NOMO-1 treated with DMSO at 0.1 percent for 48 hours (cell line): ENCODE measurements at regions not wholly inside any gene's neighbourhood (a gene's known extent, or its start where the extent isn't known, plus 50 kb on each side); places are given as distances from the start of the nearest gene placed in this dataset.
"Not testable (repeated sequence)": the region's sequence is repeated elsewhere in the genome, so short reads cannot be mapped to it uniquely, and the experiment has no call there.

Experiments used
- DNase-seq: peaks from one replicate; lab custom pipeline; 2025; ENCODE audit not compliant: unreplicated experiment; lab: John Stamatoyannopoulos, UW

DNA sequence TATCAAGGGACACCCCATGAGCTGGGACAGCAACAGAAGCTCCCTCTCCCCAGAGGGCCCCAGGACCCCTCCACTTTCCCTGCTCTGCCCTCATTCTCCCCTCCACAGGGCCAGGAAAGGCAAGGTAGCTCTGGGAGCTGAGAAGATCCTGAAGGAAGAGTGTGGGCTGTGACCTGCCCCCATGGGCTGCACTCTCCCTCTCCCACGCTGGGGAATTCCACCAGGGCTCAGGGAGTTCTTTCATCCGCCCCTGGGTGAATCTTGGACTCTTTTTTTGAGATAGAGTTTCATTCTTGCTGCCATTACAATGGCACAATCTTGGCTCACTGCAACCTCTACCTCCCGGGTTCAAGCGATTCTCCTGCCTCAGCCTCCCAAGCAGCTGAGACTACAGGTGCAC lies 73.8 kb downstream of the C9orf50 start:
- no peak for DNase-seq

DNA sequence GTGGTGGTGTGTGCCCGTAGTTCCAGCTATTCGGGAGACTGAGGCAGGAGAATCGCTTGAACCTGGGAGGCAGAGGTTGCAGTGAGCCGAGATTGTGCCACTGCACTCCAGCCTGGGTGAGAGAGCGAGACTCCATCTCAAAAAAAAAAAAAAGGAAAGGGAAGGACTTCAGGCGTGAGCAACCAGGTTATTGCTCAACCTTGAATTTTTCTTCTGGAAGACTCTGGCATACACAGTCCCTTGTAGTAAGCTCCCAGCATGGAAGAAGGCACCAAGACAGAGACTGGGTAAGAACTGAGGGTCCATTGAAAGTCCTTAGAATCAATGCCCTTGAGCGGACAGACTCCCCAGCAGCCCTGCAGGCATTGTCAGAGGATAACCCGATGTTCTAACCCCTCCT lies 75.0 kb downstream of the C9orf50 start:
- not testable (repeated sequence) for DNase-seq

DNA sequence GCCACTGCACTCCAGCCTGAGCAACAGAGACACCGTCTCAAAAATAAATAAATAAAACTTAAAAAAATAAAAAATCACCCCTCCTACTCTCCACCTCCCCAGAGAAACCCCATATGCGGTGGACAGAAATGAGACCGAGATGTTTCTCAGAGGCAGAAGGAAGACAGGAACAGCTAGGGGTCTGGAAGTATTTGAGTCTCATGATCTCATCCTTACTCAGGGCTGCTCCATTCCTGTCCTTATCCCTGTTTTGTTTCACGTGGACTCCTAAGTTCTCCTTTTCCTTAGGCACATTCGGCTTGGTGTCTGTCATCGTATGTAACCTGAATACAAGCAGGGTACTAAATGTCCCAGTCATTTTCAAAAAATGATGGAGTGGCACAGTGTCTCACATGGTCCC lies 76.1 kb downstream of the C9orf50 start:
- DNase-seq = no peak

DNA sequence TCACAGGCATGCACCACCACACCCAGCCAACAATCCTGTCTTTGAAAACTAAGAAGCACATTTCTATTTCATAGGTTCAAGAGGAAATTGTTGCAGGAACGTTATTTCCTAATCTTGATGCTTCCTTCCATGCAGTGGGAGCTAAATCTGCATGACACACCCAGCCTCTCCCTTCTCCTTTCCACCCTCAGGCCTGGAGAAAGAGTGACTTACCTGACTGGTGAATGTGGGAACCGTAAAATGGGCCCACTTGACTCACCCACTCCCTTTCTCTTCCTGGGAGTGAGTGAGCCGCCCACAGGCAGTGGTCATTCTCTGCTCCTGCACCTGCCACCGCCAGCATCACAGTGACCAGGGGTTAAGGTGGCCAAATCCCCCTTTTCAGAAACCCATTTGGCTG lies 78.2 kb downstream of the C9orf50 start:
- DNase-seq = no peak

DNA sequence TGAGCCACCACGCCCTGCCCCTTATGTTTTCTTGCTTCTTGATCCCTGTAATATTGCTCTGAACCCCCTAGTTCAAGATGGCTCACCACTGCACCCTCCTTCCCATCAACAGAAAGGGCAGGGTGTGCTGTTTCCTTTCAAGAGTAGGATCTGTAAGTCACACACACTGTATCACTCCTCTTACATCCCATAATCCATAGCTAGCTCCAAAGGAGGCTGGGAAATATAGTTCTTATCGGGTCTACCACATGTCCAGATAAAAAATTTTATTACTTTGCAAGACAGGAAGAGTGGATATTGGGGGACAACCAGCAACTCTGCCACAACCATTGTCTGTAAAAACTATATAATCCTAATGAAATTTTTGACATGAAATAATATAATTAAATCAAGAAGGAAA lies 79.6 kb downstream of the C9orf50 start:
- no peak for DNase-seq

DNA sequence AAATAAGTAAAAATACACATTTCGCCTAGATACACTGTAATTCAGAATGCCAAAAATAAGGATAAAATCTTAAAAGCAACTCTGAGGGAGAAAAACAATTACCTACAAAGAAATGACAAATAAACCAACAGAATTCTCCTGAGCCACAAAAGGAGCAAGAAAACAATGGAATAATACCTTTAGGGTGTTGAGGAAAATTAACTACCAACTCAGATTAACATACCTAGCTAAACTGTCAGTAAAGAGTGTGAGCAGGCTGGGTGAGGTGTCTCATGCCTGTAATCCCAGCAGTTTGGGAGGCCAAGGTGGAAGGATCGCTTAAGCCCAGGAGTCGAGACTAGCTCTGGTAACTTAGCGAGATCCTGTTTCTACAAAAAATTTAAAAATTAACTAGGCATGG lies 81.5 kb downstream of the C9orf50 start:
- no peak for DNase-seq

DNA sequence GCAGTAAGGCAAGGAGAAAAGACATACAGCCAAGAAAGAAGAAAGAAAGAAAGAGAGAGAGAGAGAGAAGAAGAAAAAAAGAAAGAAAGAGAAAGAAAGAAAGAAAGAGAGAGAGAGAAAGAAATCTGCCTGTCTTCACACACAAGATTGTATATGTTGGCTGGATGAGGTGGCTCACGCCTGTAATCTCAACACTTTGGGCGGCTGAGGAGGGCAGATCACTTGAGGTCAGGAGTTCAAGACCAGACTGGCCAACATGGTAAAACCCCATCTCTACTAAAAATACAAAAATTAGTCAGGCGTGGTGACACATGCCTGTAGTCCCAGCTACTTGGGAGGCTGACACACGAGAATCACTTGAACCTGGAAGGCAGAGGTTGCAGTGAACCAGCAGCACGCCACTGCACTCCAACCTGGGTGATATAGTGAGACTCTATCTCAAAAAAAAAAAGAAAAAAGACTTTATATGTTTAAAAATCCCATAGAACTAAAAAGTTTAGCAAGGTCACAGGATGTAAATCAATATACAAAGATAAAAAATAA lies 89.0 kb downstream of the C9orf50 start:
- DNase-seq = not testable (repeated sequence)

DNA sequence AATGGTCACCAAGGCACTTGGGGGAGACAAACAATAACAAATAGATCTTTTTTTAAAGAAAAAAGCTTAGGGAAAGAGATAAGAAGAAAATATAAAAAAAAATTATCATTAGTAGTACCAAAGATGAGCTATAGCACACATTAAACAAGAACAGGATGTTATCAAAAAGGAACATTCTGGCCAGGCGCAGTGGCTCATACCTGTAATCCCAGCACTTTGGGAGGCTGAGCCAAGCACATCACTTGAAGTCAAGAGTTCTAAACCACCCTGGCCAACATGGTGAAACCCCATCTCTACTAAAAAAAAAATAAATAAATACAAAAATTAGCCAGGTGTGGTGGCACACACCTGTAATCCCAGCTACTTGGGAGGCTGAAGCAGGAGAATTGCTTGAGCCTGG lies 92.9 kb downstream of the C9orf50 start:
- not testable (repeated sequence) for DNase-seq

DNA sequence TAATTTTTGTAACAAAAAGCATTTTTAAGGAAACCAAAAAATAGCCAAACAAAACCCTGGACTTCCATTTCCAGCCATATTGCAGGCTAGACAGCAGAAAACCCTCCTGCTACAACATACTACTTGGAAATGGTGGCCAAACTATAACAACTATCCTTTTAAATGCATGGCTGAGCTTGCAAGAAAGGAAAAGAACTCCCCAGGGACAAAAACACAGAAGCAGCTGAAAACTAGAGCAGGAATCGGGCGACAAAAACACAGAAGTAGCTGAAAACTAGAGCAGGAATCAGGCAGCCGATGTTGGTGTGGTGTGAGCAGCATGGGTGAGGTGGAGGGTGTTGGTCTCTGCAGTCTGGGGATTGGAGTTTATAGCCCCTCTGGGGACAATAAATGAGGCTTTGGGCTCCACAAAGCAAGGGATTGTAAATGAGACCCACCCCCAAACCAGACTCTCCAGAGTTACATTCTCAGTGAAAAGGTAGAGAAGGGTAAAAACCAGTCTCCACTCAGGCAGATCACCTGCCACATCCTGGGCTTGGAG lies 95.2 kb downstream of the C9orf50 start:
- DNase-seq = no peak

DNA sequence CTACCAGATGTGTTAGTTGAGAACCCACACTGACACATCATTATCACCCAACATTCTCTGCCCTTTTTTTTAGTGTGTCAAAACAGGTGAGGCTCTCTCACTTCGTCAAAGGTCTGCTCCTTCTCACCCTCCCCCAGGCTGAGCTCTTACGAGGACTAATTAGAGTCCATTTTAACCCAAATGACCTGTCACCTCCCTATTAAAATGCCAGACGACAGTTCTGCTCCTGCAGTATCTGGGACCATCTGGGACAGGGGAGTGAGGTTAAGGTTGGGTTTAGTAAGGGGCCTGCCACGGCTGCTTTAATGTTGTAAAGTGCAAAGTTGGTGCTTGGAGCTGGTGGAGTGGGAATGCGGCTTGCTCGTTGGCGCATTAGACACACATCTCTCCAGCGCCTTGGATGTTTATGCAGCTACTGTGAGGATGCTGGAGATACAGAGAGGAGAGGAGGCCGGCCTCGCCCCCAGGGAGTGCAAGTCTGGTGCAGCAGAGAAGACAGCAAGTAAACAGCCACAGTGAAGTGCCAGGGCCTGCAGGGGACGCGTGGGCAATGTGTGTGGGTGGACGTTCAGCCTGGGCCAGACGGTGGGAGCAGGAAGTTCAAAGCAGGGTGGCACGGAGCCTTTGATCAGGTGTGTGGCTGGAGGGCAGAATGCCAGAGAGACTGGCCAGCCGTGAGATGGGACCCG lies 96.2 kb downstream of the C9orf50 start:
- DNase-seq = no peak

DNA sequence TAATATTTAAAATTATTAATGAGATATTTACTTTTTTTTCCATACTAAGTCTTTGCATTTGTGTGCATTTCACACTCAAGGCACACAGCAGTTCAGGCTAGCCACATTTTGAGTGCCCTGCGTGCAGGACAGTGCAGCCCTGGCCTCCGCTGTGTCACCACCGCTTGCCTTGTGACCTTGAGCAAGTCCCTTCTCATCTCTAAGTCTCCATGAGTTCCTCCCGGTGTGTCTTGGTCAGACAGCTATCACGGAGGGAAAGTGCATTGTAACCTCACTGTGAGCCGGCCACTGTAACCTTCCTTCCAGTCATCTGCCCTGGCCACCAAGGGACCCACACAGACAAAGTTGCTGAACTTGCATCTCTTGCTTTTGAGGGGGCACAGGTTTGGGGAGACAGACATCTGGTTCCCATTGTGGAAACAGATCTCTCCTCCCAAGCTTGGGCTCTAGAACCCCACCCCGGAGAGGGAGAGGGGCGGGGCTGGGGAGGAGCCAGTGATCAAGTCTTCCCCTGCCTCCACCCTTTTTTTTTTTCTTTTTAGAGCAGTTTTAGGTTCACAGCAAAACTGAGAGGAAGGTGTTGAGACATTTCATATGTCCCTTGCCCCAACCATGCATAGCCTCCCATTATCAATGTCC lies 96.8 kb downstream of the C9orf50 start:
- DNase-seq = no peak

DNA sequence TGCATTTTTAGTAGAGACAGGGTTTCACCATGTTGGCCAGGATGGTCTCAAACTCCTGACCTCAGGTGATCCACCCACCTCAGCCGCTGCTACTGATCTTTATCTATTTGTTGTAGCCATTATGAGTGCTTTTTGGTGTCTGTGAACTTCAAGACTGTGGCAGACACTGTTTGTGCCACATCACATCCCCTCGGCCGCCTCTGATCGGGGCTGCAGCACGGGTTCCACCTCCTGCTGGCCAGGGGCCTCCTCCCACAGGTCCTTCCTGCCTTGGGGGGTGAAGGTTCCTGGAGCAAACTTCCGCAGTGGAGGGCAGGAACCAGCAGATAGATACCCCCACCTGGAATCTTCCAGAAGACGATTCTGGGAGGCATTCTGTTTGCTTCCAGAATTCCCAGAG lies 98.5 kb downstream of the C9orf50 start:
- DNase-seq = no peak

DNA sequence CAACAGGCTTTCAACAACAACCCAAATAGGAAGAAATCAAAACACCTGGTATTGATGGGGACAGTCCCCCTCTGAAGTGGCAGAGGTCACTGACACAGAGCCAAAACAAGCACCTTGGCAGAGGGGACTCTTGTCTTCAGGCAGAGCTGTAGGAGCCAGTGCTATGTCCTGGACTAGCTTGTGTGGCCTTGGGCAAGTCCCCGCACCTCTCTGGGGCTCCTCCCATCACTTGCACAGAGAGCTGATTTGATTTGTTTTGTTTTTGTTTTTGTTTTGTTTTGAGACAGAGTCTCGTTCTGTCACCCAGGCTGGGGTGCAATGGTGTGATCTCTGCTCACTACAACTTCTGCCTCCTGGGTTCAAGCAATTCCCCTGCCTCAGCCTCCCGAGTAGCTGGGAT lies 100.8 kb downstream of the C9orf50 start:
- no peak for DNase-seq

DNA sequence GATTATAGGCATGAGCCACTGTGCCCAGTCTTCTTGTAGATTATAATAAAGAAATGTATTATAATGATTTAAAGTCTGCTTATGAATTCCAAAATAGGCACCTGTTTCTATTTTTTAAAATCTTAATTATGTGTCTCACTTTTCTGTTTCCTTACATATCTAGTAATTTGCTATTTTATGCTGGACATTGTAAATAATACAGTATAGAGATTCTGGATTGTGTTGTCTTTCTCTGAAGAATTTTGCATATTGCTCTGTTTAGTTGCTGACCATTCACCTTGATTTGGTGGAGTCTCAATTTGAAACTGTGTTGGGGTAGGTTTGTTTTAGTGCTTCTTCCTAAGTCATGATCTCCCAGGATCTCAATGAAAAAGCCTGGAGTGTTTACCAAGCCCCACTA lies 102.8 kb downstream of the C9orf50 start:
- DNase-seq = no peak

DNA sequence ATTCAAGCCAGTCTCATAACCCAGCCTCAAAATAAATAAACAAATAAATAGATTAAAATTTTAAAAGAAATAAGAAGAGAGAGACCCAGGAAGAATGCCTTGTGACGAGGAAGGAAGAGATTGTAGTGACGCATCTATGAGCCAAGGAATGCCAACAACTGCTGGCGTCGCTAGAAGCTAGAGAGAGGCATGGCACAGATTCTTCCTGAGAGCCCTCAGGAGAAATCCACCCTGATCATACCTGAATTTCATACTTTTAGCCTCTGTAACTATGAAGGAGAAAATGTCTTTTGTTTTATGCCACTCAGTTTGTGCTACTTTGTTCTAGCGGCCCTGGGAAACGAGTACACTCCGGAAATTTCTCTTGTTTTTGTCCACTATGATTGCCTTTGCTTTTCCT lies 103.9 kb downstream of the C9orf50 start:
- no peak for DNase-seq

DNA sequence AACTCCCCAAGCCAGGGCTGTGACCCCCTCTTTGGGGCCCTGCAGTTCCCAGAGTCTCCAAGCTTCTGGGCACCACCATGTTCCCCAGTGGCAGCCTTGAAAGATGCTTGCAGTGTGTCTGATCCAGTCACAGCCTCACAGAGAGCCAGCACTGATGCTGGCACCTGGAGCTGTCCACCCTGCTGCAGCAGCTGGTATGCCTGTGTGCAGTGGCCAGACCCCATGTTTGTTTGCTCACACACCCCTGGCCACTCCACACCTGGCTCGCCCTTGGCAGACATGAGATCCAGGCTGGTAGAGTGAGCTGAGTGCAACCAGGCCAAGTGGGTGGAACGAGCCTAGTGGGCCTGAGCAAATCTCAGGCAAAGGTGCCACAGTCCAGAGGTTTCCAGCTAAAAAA lies 106.0 kb downstream of the C9orf50 start:
- DNase-seq = no peak

DNA sequence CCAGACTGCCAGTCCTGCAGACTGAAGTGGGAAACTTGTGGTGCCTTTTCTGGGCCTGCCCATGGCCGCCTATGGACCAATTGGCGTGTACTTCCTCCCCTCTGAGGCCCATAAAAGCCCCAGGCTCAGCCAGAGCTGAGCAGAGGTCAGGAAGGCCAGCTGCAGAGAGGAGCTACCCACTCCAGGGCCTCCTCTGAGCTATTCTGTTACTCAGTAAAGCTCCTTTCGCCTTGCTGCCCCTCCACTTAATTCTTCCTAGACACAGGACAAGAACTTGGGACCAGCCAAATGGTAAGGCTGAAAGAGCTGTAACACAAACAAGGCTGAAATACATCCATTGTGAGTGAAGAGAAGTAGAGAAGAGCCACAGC lies 106.4 kb downstream of the C9orf50 start:
- no peak for DNase-seq

DNA sequence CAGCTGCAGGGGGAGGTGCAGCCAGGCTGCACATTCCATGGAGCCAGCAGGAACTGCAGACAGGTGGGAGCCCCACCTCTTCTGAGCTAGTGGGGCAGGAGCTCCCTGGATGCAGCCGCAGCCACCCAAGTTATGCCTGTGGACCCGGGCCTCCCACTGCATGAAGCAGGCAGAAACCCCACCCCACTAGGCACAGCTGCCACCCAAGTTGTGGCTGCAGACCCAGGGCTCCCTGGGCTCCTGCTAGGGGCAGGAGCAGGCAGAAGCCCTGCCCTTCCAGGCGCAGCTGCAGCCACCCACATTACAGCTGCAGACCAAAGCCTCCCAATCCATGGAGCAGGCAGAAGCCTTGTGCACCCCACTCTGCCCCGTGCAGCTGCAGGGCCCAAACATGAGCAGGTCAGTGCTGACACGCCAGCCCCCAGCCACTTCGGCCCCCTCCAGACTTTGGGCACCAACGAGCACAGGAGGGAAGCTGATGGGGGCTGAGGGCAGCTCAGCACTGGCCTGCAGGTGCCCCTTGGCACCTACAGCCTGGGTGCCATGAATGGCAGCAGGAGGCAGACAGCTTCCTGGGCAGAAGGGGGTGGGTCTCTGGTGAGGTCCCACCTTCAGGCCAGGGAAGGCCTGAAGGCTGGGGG lies 106.9 kb downstream of the C9orf50 start:
- DNase-seq = no peak

DNA sequence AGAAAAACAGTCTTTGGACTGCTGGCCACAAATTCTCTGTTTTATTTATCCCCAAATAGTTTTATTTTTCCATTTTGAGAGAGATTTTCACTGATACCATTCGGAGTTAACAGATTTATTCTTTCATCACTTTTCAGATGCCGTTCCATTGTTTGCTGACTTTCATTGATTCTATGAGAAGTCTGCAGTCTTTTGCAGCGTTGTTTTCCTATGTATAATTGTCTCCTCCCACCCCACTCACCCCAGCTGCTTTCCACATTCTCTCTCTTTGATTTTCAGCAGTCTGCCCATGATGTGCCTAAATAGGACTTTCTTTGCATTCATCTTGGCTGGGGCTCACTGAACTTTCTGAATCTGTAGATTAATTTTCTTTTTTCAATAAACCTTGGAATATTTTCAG lies 107.6 kb downstream of the C9orf50 start:
- no peak for DNase-seq

DNA sequence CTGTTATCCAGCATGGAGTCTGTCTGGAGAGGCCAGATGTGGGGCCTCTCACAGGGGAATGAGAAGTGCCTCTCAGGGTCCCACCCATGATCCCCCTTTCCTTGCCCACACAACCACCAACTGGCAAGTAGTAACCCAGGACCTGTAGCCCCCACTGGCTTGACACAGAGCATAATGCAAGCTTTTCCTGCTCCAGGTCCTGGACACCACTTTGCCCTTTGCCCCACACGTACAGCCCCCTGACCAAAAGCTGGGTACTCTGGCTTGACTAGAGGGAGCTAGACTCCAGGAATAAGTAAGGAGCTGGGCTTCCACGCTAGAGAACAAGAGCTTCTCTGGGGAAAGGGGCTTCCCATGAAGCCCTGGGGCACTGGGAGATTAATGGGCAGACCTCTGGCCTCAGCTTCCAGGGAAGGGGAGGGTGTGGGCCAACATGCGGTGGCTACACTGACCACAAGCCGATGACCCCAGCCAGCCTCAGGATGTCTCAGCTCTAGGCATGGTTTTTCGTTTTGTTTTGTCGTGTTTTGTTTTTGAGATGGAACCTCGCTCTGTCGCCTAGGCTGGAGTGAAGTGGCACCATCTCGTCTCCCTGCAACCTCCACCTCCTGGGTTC lies 109.5 kb downstream of the C9orf50 start:
- DNase-seq = no peak

DNA sequence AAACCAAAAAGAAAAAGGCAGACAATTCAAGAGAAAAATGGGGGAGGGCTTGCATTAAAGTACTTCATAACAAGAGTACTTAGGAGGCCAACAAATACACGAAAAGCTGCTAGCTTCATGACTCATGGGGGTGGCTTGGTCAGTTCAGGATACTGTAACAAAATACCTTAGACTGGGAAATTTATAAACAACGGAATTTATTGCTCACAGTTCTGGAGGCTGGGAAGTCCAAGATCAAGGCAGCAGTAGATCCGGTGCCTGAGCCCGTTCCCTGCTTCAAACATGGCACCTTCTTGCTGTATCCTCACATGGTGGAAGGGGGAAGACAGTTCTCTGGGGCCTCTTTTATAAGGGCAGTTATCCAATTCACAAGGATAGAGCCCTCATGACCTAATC lies 111.4 kb downstream of the C9orf50 start:
- no peak for DNase-seq

DNA sequence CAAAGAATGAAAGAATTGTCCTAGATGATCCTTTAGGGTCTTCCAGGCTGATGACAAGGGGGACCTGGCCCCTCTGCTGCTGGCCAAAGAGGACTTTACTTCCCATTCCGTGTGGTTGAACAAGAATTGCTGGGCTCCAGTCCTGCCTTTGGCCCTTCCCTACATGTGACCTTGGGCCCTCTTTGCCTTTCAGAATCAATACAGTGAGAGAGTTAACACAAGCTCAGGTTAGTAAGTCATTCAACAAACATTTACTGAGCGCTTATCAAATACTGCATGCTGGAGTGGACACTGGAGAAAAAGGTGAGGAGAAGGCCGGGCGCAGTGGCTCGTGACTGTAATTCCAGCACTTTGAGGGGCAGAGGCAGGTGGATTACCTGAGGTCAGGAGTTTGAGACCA lies 113.1 kb downstream of the C9orf50 start:
- no peak for DNase-seq
